HG03135 (cell line): ENCODE measurements at regions not wholly inside any gene's neighbourhood (a gene's known extent, or its start where the extent isn't known, plus 50 kb on each side); places are given as distances from the start of the nearest gene placed in this dataset.
"Not testable (repeated sequence)": the region's sequence is repeated elsewhere in the genome, so short reads cannot be mapped to it uniquely, and the experiment has no call there.

Experiments used
- ATAC-seq: cut with Tn5 transposase; IDR thresholded peaks from one replicate; pipeline ENCODE4 v1.9.1; 2021; ENCODE audit warnings: mild to moderate bottlenecking, moderate library complexity; ENCODE audit not compliant: unreplicated experiment

DNA sequence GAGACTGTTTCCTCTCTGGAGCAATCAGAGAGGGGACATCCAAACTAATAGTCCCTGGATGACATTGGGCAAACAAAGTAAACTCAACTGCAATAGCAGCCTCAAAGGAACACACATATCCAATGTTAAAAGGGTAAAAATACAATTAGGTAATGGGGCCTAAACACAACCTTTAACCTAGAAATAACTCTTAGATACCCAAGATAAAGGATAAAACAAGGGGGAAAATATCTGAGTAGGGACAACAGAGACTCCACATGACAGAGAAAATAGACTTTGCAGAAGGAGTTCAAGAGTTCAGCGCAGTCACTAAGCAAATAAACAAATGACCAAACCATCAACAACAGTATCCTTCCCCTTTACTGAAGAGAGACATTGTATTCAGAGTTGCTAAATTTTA, 149.3 kb downstream of the FBXO4 start:
- no peak for ATAC-seq

DNA sequence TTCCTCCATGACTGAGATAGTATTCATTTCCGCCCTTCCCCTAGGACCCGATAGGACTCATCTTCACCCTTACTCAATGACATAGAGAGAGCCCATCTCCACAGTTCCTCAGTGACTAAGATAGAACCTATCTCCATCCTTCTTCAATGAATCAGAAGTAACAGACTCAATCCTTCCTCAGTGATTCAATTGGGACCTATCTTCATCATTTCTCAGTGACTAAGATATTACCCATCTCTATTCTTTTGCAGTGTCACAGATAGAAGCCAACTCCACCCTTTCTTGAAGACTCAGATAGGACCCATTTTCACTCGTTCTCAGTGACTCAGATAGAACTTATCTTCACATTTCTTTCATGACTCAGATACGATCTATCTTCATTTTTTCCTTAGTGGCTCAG, 164.6 kb downstream of the FBXO4 start:
- ATAC-seq: no peak

DNA sequence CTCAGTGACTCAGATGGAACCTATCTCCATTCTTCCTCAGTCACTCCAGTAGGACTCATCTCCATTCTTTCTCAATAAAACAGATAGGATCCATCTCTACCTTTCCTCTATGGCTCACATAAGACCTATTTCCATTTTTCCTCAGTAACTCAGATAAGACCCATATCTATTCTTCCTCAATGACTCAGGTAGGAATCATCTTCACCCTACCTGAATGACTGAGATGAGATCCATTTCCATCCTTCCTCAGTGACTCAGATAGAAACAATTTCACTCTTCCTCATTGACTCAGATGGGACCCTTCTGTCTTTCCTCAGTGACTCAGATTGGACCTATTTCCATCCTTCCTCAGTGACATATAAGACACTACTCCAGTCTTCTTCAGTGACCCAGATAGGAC, 165.1 kb downstream of the FBXO4 start:
- ATAC-seq: no peak

GRCh38 chr5:42099846-42100245, 174.8 kb downstream of the FBXO4 start:
- ATAC-seq: not testable (repeated sequence)

- ATAC-seq: no peak
Measured at GRCh38 chr5:42108468-42108867, 183.4 kb downstream of the FBXO4 start.

DNA sequence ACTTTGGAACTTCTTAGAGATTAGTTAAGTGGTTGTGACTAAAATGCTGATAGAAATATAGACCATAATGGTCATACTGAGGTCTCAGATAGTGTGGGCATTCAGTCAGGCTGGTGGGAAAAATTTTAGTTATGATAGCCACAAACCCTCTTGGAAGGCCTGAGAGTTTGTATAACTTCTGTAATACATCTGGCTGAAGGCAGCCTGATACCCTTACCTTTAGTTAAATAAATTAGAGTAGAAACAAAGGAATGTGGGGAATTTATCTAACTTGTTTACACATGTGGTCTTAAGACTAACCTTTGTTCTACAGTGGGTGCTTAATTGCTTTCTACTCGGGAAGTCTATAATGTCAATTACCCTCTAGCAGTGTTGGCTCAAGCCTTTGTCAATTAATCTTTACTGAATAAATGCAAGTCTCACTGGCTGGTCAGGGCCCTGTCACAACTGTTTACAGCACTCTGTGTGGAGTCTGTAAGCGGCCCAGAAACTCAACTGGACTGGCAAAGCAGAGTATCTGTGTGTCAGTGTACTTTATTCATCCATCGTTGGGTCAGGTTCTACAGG, 184.0 kb downstream of the FBXO4 start:
- no peak for ATAC-seq

DNA sequence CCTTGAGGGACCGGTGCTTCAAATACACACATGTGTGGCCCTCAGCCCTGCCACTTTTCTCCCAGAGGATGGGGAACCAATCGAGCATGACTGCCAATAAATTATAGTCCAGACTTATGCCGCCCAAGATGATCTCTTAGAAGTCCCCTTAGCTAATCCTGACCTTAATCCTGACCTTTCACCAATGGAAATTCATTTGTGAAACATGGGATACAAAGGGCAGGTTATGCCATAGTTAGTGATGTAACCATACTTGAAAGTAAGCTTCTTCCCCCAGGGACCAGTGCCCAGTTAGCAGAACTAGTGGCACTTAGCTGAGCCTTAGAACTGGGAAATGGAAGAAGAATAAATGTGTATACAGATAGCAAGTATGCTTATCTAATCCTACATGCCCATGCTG, 190.6 kb downstream of the FBXO4 start:
- ATAC-seq: not testable (repeated sequence)

DNA sequence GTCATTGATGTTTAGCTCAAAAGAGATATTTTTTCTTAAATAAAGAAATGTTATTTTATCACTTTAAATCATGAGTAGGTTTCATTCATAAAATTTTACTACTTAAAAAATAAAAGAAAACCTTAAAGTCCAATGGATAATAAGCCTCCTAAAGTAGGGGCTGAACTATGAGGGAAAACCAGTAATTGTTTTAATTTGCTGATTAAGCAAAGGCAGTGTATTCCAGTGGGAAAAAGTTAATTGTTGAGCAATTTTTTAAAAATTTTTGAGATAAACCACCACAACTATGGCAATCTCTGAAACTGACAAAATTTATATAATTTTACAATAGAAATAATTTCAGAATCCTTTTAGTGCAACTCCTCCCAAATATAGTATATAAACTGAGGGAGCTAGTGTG, 195.0 kb downstream of the FBXO4 start:
- no peak for ATAC-seq

DNA sequence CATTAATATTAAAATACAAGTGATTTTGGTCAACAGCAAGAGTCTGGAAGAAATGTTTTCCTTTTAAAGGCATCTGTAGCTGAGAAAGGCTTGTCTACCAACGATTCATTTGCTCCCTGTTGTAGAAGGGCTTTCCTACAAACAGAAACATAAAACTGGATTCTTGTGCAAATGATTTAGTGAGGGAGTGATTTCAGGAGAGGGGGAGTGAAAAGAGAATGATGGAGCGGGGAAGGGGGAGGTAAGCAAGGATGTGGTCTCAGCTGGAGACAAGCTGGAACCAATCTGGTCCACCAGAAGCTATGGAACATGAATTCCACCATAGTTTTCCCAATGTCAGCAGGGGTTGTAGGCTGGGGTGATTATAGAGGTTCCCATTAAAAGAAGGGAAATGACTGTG, 196.3 kb downstream of the FBXO4 start:
- no peak for ATAC-seq

DNA sequence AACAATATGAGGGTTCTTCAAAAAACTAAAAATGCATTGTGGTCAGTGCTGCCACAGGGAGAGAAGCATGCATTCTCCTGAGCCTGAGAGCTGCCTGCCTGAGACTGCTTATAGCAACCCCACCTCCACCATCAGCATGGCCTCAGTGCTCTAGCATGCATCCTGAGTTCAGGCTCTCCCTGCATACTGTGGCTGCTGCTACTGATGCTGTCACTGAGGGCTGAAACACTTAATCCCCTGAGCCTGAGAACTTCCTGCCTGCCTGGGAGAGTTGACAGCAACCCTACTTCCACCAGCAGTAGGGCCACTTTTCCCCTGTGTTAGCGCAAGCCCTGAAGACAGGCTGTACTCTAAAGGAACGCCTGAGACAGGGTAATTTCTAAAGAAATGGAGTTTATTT, 206.0 kb downstream of the FBXO4 start:
- no peak for ATAC-seq

- ATAC-seq: no peak
Measured at GRCh38 chr5:42143361-42143760, 218.3 kb downstream of the FBXO4 start.

DNA sequence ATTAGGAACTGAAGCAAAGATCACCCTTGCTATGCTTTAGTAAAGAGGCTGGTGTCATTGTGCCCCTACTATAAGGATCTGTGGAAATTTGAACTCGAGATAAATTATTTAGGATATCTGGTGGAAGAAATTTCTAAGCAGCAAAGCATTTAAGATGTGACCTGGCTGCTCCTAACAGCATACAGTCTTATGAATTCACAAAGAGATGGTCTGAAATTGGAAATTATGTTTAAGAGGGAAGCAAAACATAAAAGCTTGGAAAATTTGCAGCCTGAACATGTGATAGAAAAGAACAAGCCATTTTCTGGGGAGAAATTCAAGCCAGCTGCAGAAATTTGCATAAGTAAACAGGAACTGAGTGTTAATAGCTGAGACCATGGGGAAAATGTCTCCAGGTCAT, 223.7 kb downstream of the FBXO4 start:
- ATAC-seq: no peak

DNA sequence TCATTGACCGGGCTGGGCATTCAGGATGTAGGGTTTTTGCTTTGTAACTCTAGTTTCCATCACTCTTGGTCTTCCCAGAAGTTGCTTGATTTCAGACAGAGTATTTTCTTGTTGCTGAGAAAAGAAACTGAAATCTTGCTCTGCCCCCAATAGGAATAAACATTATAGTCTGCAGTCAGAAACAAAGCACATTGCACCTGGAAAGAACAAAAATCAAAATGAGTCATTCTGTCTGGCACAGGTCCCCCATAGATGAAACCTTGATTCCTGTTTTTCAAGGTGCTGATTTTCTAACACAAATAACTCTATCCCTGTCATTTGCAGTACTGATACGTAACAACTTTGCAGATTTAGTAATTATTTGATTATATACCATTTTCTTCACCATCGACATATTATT, 232.1 kb downstream of the FBXO4 start:
- ATAC-seq: no peak

- ATAC-seq: no peak
Measured at GRCh38 chr5:42163083-42163482, 238.0 kb downstream of the FBXO4 start.

DNA sequence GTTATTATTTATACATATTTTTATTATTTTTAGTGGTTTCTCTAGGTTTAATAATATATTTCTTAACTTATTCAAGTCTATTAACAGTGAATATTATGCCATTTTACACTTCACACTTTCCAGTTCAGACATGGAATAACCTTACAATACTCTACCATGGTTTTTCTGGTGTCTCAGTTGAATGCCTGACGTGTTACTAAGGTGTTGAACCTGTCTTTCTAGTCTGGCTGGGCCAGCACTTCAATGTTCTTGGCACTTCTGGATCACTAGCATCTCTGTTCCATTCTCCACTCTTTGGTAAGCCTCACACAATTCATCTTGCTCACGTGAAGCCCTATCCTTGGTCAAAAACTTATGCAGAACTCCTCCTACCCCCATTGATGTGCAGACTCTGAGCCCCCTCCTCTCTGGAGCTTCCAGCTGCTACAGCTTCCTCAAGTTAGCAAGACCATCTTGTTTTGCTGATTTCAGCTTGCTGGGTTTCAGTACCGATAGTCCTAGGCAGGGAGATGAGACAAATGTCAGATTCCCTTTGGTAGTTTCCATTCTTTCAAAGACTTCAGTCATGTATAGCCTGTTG, 243.1 kb downstream of the FBXO4 start:
- no peak for ATAC-seq

- ATAC-seq: not testable (repeated sequence)
Measured at GRCh38 chr5:42176118-42176517, 247.1 kb upstream of the GHR start.

DNA sequence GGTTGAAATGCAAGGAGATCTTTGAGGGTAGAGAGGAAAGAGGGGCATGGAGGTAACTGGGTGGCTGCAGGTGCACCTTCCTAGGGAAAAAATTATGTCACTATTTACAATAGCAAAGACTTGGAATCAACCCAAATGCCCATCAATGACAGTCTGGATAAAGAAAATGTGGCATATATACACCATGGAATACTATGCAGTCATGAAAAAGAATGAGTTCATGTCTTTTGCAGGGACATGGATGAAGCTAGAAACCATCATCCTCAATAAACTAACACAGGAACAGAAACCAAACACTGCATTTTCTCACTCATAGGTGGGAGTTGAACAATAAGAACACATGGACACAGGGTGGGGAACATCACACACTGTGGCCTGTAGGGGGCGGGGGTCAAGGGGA, 243.4 kb upstream of the GHR start:
- ATAC-seq: not testable (repeated sequence)

- ATAC-seq: no peak
Measured at GRCh38 chr5:42216904-42217303, 206.3 kb upstream of the GHR start.

DNA sequence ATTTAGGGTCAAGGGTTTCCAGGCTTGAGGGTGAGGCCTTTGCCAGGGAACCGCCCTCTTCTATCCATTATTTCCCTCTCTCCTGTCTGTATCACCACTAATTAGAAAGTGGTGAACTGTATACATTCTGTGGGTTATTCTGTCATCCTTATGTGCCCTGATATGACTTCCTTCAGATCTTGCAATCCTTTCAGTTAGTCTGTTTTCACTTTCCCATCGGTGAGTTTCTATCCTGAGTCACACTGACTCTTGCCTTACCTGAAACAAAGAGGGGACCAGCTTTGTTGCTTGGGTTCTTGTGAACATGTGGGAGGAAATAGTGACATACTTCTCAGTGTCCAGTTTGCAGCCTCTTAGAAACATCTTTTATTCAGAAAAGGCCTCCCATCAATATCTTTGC, 205.4 kb upstream of the GHR start:
- ATAC-seq: no peak

- no peak for ATAC-seq
Measured at GRCh38 chr5:42225009-42225408, 198.2 kb upstream of the GHR start.

- no peak for ATAC-seq
Measured at GRCh38 chr5:42228279-42228678, 195.0 kb upstream of the GHR start.

- no peak for ATAC-seq
Measured at GRCh38 chr5:42230839-42231238, 192.4 kb upstream of the GHR start.

- ATAC-seq: no peak
Measured at GRCh38 chr5:42235241-42235640, 188.0 kb upstream of the GHR start.
